H1 (cell line): ENCODE measurements at regions not wholly inside any gene's neighbourhood (a gene's known extent, or its start where the extent isn't known, plus 50 kb on each side); places are given as distances from the start of the nearest gene placed in this dataset.

Experiments used
- CTCF ChIP-seq, 3 experiments: IDR thresholded peaks; 1 replicate in 2 of 3; 2 replicates in 1 of 3; pipeline versions ENCODE4 v1.5.1 to v1.6.1; 2011; ENCODE audit warnings: low read length in 3 of 3, mild to moderate bottlenecking in 3 of 3, inconsistent platforms in 2 of 3, low read depth in 1 of 3, moderate library complexity in 1 of 3; ENCODE audit not compliant: insufficient read depth in 1 of 3; ENCODE audit errors: control extremely low read depth in 1 of 3
- EP300 ChIP-seq, 2 experiments: IDR thresholded peaks; 1 replicate in 1 of 2; 2 replicates in 1 of 2; pipeline ENCODE4 v1.6.1; 2011 to 2012; ENCODE audit warnings: low read depth in 2 of 2, low read length in 2 of 2, mild to moderate bottlenecking in 2 of 2, borderline replicate concordance in 1 of 2, inconsistent platforms in 1 of 2, moderate library complexity in 1 of 2
- EZH2 ChIP-seq: fragments of 200-600 bp; sonication (generic); IDR thresholded peaks from 2 replicates; pipeline ENCODE4 v1.7.1; 2012; ENCODE audit warnings: low read depth, mild to moderate bottlenecking, moderate library complexity, low read length, inconsistent platforms; ENCODE audit not compliant: severe bottlenecking
- GTF2F1 ChIP-seq: IDR thresholded peaks from 2 replicates; pipeline ENCODE4 v1.6.1; 2012; ENCODE audit warnings: low read depth, low read length, improper control_type of control experiment, borderline replicate concordance
- POLR2A ChIP-seq, 2 experiments: IDR thresholded peaks; 1 replicate in 1 of 2; 2 replicates in 1 of 2; pipeline ENCODE4 v1.6.1; 2011; ENCODE audit warnings: low read depth in 2 of 2, low read length in 2 of 2, mild to moderate bottlenecking in 2 of 2; ENCODE audit errors: control extremely low read depth in 1 of 2
- POLR2AphosphoS5 ChIP-seq: IDR thresholded peaks from 2 replicates; pipeline ENCODE4 v1.6.1; 2011; ENCODE audit warnings: low read depth, low read length
- RFX5 ChIP-seq: IDR thresholded peaks from 2 replicates; pipeline ENCODE4 v1.6.1; 2011; ENCODE audit warnings: low read depth, low read length, improper control_type of control experiment, borderline replicate concordance
- RXRA ChIP-seq: IDR thresholded peaks from 2 replicates; pipeline ENCODE4 v1.6.1; 2011; ENCODE audit warnings: low read depth, mild to moderate bottlenecking, low read length, moderate library complexity; ENCODE audit not compliant: insufficient read depth
- TBP ChIP-seq: IDR thresholded peaks from 2 replicates; pipeline ENCODE4 v1.6.1; 2011; ENCODE audit warnings: low read depth, low read length, improper control_type of control experiment
- TEAD4 ChIP-seq: IDR thresholded peaks from 2 replicates; pipeline ENCODE4 v1.6.1; 2012; ENCODE audit warnings: low read depth, low read length, inconsistent platforms, mixed read lengths
- YY1 ChIP-seq: IDR thresholded peaks from 2 replicates; pipeline ENCODE4 v1.6.1; 2011; ENCODE audit warnings: low read depth, mild to moderate bottlenecking, low read length
- ZNF274 ChIP-seq: IDR thresholded peaks from 2 replicates; pipeline ENCODE4 v1.7.0; 2012; ENCODE audit warnings: low read length, borderline replicate concordance; ENCODE audit errors: extremely low read depth

- TF ChIP-seq YY1 = no peak
- no peak for TF ChIP-seq CTCF (IDR thresholded peaks at IDR 0.05; ENCODE audit: control extremely low read depth in 1 of 3, insufficient read depth in 1 of 3, low read depth in 1 of 3, low read length in 3 of 3)
- no peak for TF ChIP-seq EZH2
- TF ChIP-seq EP300 (IDR thresholded peaks at IDR 0.05; ENCODE audit: borderline replicate concordance in 1 of 2, low read depth in 2 of 2, low read length in 2 of 2) = no peak
- no peak for TF ChIP-seq POLR2AphosphoS5
- no peak for TF ChIP-seq RXRA
- TF ChIP-seq POLR2A (IDR thresholded peaks at IDR 0.05; ENCODE audit: control extremely low read depth in 1 of 2, low read depth in 2 of 2, low read length in 2 of 2) = no peak
- no peak for TF ChIP-seq RFX5
- TF ChIP-seq ZNF274 = no peak
- no peak for TF ChIP-seq GTF2F1
- TF ChIP-seq TBP = no peak
- no peak for TF ChIP-seq TEAD4
Measured at GRCh38 chr2:220648628-220649027, 923.5 kb downstream of the EPHA4 start.
